ENCODE measurements at regions not wholly inside any gene's neighbourhood (a gene's known extent, or its start where the extent isn't known, plus 50 kb on each side); places are given as distances from the start of the nearest gene placed in this dataset.

GRCh38 chr13:40168425-40169166, 497.8 kb downstream of the FOXO1 start:
- ATAC-seq (peak in 3 of 4 donors; percentile 23 to 79 (median 70)), DNase-seq (no peak)
- no peak for TF ChIP-seq POLR2A (IDR thresholded peaks at IDR 0.05)
- no peak for TF ChIP-seq CTCF (IDR thresholded peaks at IDR 0.05)
- WGBS (ENCODE audit: insufficient coverage, low coverage, low lambda C conversion rate, missing lambda C conversion rate), result no CpG with 5 or more reads among the region's 1 CpG
- Histone ChIP-seq H3K27me3 (no peaks in the 10 kb centered on the region), H3K4me1 (no peaks in the 10 kb centered on the region), H3K27ac (no peak overlapping the region), H3K9me3 (no peaks in the 10 kb centered on the region), H3K36me3 (no peaks in the 10 kb centered on the region), H3K4me3 (no peak overlapping the region)
- intact Hi-C loops (cut with DNase I), result no loop called here

- H3K4me1 ChIP-seq, result no peaks in the 10 kb centered on the region
- H3K27me3 ChIP-seq, result no peaks in the 10 kb centered on the region
- 68% methylated on average over 4 of the region's 4 CpGs for WGBS (ENCODE audit: insufficient coverage, low coverage, low lambda C conversion rate, missing lambda C conversion rate)
- TF ChIP-seq CTCF (IDR thresholded peaks at IDR 0.05), result no peak
- no peak for TF ChIP-seq POLR2A (IDR thresholded peaks at IDR 0.05)
- intact Hi-C loops (cut with DNase I), result no loop called here
- DNase-seq (no peak), ATAC-seq (no peak)
- no peak overlapping the region for H3K27ac ChIP-seq
- no peaks in the 10 kb centered on the region for H3K9me3 ChIP-seq
- H3K36me3 ChIP-seq, result no peaks in the 10 kb centered on the region
- no peak overlapping the region for H3K4me3 ChIP-seq
Observed at GRCh38 chr13:40169476-40169875, 497.0 kb downstream of the FOXO1 start.

GRCh38 chr13:40170091-40170490, 496.4 kb downstream of the FOXO1 start:
- DNase-seq, result no peak
- H3K27me3 ChIP-seq, result no peaks in the 10 kb centered on the region
- WGBS (ENCODE audit: insufficient coverage, low coverage, low lambda C conversion rate, missing lambda C conversion rate), result 74% methylated on average over 4 of the region's 4 CpGs
- TF ChIP-seq CTCF (IDR thresholded peaks at IDR 0.05), result no peak
- ATAC-seq, result no peak
- no peak overlapping the region for H3K27ac ChIP-seq
- H3K36me3 ChIP-seq, result no peaks in the 10 kb centered on the region
- no peak overlapping the region for H3K4me3 ChIP-seq
- H3K4me1 ChIP-seq, result no peaks in the 10 kb centered on the region
- intact Hi-C loops (cut with DNase I), result no loop called here
- no peaks in the 10 kb centered on the region for H3K9me3 ChIP-seq

GRCh38 chr13:40170982-40171381, 495.5 kb downstream of the FOXO1 start:
- intact Hi-C loops (cut with DNase I), result no loop called here
- no peaks in the 10 kb centered on the region for H3K27me3 ChIP-seq
- ATAC-seq, result no peak
- H3K4me3 ChIP-seq, result no peak overlapping the region
- no peaks in the 10 kb centered on the region for H3K36me3 ChIP-seq
- no peaks in the 10 kb centered on the region for H3K9me3 ChIP-seq
- DNase-seq, result no peak
- H3K27ac ChIP-seq, result no peak overlapping the region
- TF ChIP-seq POLR2A (IDR thresholded peaks at IDR 0.05) (no peak), CTCF (IDR thresholded peaks at IDR 0.05) (no peak)
- H3K4me1 ChIP-seq, result no peaks in the 10 kb centered on the region
- 100% methylated on average over 2 of the region's 3 CpGs for WGBS (ENCODE audit: insufficient coverage, low coverage, low lambda C conversion rate, missing lambda C conversion rate)

Data from right lobe of liver (tissue), 6 donors.